GM18511 (cell line): ENCODE measurements at regions not wholly inside any gene's neighbourhood (a gene's known extent, or its start where the extent isn't known, plus 50 kb on each side); places are given as distances from the start of the nearest gene placed in this dataset.

Experiments used
- ATAC-seq: cut with Tn5 transposase; IDR thresholded peaks from one replicate; pipeline ENCODE4 v1.9.1; 2021; ENCODE audit warnings: mild to moderate bottlenecking, moderate library complexity; ENCODE audit not compliant: unreplicated experiment

DNA sequence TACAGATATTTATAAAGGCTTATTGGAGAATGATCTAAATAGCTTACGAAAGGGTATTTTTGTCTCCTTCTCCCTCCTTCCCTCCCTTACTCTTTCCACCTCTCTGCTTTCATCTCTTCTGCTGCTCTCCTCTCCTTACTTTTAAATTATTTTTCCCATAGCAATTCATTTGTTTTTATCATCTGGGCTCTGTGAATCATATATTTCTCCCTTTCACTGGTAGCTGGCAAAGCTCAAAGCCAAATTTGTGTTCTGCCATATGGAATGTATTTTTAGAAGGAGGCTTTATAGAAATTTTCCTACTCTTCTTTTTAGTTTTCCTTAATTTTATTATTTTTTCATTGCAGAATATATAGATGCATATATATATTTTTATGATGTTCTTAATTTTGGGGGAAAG lies 385.8 kb downstream of the C3orf38 start:
- ATAC-seq: no peak

DNA sequence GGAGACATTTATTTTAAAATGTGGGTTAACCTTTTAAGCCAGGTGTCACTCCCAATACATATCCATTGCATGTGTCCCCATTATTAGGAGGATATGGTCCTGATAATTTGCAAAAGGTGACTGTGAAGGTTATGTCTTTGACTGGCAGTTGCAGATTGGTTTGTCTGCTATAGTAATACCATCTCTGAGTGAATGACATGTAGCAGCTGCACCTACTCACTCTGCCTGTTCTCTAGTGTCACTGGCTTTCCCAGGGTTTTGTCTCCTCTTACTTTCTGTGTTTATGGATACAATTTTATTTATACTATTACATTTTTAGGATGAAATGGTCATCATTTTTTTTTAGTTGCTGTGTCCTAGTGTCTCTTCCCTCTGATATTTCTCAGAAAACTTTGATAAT lies 393.2 kb downstream of the C3orf38 start:
- no peak for ATAC-seq

DNA sequence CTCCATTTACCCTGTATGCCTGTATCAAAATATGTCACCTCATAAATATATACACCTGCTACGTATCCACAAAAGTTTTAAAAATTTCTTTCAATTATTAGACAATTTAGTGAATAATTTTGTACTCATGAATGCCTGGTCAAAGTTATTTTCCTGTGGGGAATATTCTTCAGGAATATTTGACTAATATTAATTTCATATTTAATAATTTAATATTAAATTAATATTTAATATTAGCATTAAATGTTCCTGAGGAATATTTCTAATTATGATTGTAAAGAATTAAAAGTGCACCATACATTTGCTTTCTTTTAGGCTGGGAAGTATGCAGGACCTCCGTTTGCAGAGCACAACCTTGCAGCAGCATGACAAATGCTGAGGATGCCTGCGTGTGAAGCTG lies 422.7 kb downstream of the C3orf38 start:
- ATAC-seq: no peak

DNA sequence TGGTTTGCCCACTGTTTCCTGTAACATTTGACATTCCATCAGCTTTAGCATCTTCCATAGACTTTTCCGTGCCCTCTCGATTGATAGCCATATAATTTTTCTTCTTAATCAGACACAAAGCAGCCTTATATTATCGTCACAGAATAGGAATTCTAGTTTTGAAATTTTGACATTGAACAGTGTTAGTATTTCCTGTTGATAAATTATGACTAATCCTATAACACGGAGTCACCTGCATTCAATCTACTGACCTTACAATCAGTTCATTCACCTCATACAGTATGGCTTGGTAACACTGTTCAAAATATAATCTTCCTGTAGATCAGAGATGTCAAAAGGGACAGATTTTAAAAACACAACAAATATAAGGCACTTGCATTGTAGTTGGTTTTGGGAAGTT lies 423.7 kb downstream of the C3orf38 start:
- no peak for ATAC-seq

DNA sequence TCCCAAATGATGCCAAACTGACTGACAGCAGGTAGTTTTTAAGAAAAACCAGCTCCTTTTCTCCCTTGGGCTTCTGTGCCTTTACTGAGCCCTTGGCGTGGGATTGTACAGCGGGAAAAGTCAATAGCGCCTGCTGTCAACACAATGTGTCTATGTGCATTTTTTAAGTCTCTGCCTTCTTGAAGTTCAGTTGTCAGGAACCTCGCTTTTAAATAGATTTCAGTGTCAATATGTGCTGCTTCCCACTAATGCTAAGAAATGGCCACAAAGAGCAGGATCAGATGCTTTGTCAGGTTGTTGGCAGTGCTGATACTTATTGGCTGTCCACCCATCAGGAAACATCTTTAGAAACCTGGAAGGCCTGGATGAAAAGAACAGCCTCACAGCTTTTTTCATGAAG lies 424.4 kb downstream of the C3orf38 start:
- ATAC-seq: no peak

DNA sequence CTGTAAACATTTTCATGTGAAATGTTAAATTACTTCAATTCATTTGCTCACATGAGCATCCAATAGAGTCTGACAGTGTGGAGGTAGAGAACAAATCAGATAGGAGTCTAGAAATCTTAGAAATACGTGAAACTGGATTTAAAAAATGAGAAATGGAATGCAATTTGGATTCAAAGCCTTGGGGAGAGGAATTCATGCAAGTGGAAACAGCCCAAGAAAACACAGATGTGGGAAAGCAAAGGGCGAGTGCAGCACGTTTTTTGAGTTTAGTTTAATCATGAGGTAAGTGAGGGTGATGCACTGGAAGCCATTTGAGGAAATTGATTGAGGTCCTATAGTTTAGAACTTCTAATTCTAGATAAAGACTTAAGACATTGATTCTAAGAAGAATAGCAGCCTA lies 434.7 kb downstream of the C3orf38 start:
- no peak for ATAC-seq

DNA sequence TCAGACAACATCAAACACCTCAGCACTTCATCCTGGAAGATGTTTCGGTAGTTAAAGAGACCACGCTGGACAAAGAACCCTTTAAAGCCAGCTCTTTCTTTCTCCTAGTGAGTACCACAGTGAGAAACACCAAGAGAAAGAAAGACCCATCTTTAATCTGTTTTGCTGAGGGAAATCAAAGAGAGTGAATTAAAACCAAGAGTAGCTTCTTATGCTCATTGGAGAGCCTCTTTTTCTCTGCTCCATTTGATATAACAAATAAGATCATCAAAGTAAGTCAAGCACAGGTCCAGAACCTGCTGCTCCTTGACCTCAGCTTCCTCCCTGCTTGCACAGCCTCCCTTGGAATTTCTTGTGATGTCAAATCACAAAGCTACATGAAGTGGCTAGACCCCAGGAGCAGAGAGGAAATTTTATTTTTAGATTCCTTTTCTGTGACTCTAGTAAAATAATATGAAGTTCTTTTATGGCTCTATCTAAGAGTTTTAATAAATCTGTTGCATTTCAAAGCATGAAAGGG lies 436.4 kb downstream of the C3orf38 start:
- ATAC-seq: no peak

DNA sequence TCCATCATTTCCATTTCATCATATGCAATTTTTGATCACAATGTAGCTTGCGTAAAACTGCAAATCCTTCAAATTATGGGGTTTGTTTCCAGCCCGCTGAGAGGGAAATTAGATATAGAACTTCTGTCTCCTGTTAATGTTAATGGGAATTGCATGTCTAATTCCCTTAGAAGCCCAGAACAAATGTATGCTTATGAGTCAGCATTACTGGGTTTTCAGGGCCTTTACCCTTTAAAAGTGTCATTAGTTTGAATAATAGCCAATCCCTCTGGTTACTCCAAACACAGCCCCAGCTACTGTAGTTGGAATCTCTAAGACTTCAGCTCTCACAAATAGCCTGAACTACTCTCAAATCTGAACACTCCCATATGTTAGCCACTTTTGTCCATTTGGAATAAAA lies 439.4 kb downstream of the C3orf38 start:
- no peak for ATAC-seq

DNA sequence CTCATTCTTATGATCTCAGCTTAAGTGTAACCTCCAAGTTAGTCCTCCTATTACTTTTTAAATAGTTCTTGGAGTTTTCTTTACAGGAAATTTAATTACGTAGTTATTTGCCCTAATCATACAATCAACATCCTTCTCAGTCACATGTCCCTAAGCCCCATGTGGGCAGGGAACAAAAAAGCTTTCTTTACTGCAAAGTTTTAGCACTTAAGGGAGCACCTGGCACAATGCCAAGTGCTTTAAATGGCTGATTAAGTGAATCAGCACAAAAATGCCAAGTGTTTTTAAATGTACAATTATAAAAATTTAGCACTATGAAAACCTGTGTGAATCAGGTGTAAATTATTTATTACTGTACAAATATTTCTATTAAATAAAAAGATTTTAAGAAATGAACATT lies 445.3 kb downstream of the C3orf38 start:
- no peak for ATAC-seq

DNA sequence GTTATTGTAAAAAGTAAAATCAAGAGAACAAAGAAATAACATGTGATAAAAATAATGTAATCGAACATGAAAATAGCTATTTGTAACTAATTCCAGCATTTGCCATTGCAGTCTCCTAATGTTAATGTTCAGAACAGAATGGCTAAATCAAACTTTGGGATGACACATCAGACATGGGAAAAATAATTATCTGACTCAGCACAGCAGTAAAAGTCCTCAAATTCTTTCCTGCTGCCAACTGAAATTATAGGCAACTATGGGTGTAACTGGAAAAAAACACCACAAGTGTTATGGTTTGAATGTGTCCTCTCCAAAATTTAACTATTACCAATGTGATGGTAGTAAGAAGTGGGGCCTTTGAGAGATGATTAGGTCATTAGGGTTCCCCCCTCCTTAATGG lies 446.7 kb downstream of the C3orf38 start:
- ATAC-seq: no peak

DNA sequence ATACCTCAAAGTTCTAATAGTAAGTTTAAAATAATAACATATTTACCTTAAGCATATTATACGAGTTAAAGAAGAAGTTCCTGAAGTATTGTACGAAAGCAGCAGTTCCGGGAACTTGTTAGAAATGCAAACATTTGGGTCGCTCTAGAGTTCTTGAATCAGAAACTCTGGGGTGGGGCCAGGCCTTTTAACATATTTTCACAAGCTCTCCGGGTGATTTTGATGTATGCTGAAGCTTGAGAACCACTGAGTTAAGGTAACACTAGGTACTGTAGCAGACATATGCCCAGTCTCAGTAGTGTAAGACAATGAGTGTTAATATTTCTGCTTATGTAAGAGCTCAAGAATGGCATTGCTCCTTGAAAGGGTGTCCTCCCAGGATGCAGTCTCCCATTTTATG lies 461.1 kb downstream of the C3orf38 start:
- ATAC-seq: no peak

DNA sequence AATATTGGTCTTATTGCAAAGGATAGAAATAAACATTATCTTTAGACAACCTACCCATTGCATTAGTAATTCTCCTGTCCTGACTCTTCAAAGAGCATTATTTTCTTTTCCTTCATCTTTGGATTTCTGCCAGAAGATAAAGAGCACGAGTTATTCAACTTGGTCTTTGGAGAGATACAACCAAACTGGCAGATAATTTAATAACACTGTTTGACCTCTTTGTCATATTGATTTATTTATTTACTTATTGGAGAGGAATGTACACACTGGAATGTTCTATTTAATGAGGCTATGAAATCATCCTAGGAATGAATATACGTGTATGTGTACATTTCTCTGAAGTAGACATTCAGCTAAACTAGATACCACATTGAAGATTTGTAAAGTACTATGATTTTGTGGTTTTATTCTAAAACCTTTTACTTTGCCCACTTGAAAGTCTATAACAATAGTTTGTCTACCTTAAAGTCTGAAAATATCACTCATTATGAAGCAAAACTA lies 462.1 kb downstream of the C3orf38 start:
- no peak for ATAC-seq

DNA sequence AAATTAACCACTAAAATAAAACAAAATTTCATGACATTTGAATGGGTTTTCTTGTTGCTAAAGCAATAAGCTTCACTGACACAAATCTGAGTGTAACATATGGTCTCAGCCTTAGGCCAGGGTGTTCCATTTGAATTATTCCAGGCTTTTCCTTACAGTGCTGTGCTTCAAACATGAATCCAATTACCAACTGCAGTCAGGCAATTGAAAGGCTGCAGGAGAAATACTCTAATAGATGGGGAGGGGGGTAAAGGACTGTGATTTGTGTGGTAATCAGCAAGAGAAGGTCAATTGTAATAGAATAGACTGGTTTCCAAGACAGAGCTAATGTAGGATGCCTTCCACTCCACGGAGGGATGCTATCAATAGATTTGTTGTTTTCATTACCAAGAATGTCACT lies 466.7 kb downstream of the C3orf38 start:
- no peak for ATAC-seq

DNA sequence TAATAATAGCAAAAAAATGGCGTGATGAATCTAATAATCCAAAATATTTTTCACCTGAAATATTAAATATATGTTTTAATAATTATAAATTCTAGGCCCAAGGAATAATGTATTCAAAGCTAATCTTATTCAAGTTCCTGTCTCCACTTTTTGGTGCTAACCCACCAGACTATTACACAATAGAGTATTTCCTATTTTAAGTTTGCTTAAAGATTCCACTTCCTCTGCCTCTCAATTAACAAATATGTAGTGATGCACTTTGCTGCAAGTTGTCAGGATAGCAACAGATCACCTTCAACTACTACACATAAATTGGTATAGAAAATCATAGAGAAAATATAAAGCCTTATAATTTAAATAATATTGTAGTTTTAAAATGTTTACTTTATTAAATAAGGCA lies 467.5 kb downstream of the C3orf38 start:
- no peak for ATAC-seq

DNA sequence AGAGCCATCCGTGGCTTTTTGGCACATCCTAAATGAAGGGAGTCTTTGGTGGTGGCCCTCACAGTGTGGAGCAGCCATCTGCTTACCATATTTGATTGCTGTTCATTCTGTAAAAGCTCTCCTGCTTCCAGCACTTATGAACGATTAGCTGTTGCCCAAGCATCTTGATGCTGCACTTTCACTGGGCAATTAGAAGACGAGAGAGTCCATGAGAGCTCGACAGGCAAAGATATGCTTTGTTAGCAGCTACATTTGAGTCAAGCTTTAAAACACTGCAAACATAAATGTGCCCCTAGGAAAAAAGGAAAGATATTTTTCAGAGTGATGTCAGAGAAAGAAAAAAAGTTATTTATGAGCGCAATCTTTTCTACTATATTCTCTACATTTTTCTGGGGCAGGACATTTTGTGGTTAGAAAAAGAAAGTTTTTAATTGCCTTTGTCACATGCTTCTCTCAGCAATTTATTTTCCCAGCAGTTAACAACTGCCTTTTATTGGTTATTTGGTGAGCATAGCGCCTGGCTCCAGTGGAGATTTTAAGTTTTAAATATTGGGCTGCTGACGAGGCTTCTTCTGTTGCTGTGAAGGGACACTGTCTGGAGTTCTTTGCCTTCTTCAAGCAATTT lies 468.4 kb downstream of the C3orf38 start:
- no peak for ATAC-seq

DNA sequence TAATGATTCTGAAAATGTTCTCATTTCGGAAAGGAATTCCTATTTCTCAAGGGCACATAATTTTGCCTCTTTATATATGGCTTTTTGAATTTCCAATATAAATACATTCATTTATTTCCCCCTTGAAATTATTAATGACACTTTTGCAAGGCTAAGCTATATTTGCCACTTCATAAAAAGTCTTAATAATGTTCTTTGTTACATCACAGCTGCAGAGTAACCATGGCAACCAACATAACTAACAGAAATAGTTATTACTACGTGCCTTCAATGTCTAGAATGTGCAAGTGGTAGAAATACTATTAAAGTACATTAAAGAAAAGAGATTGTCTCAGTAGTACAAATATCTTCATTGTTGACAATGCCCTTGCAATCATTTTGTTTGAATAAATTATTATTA lies 471.8 kb downstream of the C3orf38 start:
- no peak for ATAC-seq

DNA sequence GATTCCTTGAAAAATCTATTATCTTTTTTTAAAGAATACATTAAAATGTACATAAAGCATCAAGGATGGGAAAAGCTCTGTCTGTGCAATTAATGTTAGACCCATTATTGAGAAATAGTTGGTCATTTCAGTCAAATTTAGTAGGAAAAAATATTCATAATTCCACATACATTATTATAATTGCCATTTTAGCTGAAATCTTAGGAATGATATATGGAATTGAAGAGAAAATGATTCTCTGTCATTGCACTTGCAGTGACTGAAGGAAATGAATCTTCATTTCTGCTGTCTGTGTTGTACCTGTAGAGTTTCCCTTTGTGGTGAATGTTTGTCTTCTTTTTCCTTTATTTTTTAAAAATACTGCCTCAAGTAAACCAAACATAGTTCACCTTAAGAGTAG lies 473.9 kb downstream of the C3orf38 start:
- no peak for ATAC-seq

DNA sequence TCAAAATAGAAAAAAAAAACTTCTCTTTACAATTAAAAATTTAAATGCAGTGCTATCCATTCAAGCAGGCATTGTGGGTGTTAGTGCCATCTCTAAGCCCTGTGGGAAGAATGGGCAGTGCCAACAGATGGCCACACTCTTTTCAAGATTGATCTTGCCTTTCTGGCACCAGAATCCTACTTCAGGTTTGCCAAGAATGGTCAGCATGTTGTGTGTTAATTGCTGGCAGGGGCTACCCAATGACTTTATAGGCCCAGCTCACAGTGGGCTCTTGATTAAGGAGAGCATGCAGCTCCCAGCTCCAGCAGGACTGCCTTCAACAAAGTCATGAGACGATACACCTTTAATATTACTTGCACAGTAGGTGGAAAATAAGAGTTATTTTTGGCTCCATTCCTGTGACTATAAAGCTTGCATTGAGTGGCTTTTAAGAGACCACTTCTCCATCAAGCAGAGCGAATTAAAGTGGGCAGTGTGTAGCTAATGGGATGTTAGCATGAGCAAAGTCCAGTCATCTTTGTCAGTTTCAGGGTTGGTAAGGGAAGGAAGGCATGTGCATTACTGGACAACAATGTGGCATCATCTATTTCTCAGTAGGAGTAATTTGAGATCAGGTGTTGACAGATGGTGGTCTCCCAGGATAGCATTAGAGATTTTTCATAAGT lies 476.8 kb downstream of the C3orf38 start:
- ATAC-seq: no peak

DNA sequence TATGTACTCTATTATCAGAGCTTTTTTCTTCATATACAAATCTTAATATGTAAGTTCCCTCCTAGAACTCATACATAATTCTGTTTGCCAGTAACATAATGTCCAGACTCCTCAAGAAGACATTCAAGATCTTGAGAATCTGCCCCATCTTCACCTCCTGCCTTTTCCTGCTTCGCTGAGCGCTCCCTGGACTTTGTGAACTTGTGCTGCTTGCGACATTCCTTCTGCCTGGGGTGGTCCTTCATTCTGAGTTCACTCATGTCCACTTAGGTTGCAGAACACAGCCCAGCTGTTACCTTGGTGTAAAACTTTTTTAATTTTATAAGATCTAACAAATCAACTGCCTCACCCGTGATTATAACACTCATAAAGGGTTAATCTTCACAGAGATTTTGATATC lies 478.5 kb upstream of the EPHA3 start:
- ATAC-seq: no peak

DNA sequence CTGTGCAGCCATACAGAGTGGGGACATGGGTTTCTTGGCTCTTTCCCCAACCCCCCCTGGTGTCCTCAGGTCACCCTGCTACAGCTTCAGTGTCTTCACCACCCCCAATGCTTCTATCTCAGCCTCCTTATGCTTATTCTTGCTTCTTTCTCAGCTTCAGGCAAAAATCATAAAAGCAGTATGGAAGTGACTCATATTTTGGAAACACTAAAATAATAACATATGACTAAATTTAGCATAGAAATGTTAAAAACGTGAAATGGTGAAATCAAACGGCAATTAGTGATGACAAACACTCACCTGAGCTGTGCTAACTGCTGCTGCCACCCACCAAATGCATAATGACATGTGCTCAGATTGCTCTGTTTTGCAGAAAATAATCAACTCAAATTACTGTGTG lies 475.2 kb upstream of the EPHA3 start:
- no peak for ATAC-seq

DNA sequence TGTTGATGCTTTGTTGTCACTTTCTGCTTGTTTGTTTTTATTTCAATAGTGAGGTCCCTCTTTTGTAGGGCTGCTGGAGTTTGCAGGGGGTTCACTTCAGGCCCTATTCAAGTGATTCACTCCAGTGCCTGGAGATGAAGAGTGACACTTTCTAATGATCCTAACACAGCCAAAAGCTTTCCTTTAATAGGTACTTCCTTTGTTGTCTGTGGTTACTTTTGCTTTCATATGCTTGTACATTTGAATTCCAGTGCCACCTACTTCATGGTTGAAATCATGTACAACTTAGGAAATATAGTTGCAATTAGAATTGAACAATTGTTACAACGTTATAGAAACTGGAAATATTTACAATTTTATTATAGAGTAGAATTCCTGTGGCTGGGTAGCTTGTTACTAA lies 466.8 kb upstream of the EPHA3 start:
- ATAC-seq: no peak

DNA sequence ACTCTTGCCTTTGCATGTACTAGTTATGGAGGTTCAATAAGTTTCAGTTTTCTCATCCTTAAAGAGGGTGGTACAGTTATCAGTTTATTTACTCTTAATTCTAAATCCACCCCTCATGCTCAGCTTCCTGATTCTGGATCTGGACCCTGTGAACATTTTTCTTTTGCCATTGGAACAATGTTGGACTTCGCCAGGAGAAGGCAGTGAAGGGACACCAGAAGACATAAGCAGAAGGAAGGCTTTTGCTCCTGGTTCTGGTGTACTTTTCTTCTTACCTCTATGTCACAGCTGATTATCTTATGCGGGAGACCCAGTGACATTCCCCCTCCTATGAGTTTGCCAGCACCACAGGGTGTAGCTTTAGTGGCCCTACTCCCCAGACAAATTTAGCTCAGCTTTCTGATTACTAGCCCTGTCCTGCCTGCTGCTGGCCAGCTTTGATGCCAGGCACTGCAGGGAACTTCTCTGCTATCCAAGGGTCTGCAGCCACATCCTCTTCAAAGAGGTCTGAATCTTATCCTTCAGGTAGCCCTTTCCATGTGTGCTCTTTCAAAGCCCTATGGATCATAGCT lies 466.3 kb upstream of the EPHA3 start:
- ATAC-seq: no peak
